ENCODE measurements at regions not wholly inside any gene's neighbourhood (a gene's known extent, or its start where the extent isn't known, plus 50 kb on each side); places are given as distances from the start of the nearest gene placed in this dataset.
A peak's percentile ranks its signal among the peaks of the same experiment; 100 is the strongest.

- Histone ChIP-seq H3K4me1 (ENCODE audit: insufficient read depth, insufficient read length) (no peaks in the 10 kb centered on the region), H3K36me3 (ENCODE audit: insufficient read depth, insufficient read length, low read length) (no peaks in the 10 kb centered on the region), H3K9me3 (ENCODE audit: insufficient read depth, low read length) (peaks cover 75% of the 10 kb centered on the region), H3K9ac (ENCODE audit: insufficient read length, low read depth) (no peak overlapping the region), H3K4me3 (ENCODE audit: insufficient read length, low read depth) (no peak overlapping the region), H3K27me3 (ENCODE audit: insufficient read depth, insufficient read length) (peaks cover 11% of the 10 kb centered on the region)
- DNase-seq (ENCODE audit: low read depth, low spot score) = no peak
- TF ChIP-seq SUZ12 (IDR thresholded peaks at IDR 0.05; ENCODE audit: extremely low read depth, insufficient read depth, insufficient read length) (no peak), YY1 (IDR thresholded peaks at IDR 0.05; ENCODE audit: insufficient read depth, insufficient read length) (no peak), ZNF274 (IDR thresholded peaks at IDR 0.05; ENCODE audit: low read depth, low read length) (no peak)
Measured at GRCh38 chr4:3845094-3845743, 79.0 kb downstream of the ADRA2C start.

GRCh38 chr4:3845744-3846429 lies 79.7 kb downstream of the ADRA2C start:
- no peaks in the 10 kb centered on the region for H3K4me1 ChIP-seq (ENCODE audit: insufficient read depth, insufficient read length)
- H3K27me3 ChIP-seq (ENCODE audit: insufficient read depth, insufficient read length) = peaks cover 9% of the 10 kb centered on the region
- DNase-seq (ENCODE audit: low read depth, low spot score) = no peak
- no peak overlapping the region for H3K9ac ChIP-seq (ENCODE audit: insufficient read length, low read depth)
- no peaks in the 10 kb centered on the region for H3K36me3 ChIP-seq (ENCODE audit: insufficient read depth, insufficient read length, low read length)
- H3K4me3 ChIP-seq (ENCODE audit: insufficient read length, low read depth) = no peak overlapping the region
- TF ChIP-seq ZNF274 (IDR thresholded peaks at IDR 0.05; ENCODE audit: low read depth, low read length) (no peak), YY1 (IDR thresholded peaks at IDR 0.05; ENCODE audit: insufficient read depth, insufficient read length) (no peak), SUZ12 (IDR thresholded peaks at IDR 0.05; ENCODE audit: extremely low read depth, insufficient read depth, insufficient read length) (no peak)
- H3K9me3 ChIP-seq (ENCODE audit: insufficient read depth, low read length) = peaks cover 75% of the 10 kb centered on the region

- peaks cover 6% of the 10 kb centered on the region for H3K27me3 ChIP-seq (ENCODE audit: insufficient read depth, insufficient read length)
- no peak for TF ChIP-seq SUZ12 (IDR thresholded peaks at IDR 0.05; ENCODE audit: extremely low read depth, insufficient read depth, insufficient read length)
- TF ChIP-seq YY1 (IDR thresholded peaks at IDR 0.05; ENCODE audit: insufficient read depth, insufficient read length) = no peak
- TF ChIP-seq ZNF274 (IDR thresholded peaks at IDR 0.05; ENCODE audit: low read depth, low read length) = no peak
- H3K4me1 ChIP-seq (ENCODE audit: insufficient read depth, insufficient read length) = peaks cover 4% of the 10 kb centered on the region
Measured at GRCh38 chr4:3847211-3847940, 81.2 kb downstream of the ADRA2C start.

GRCh38 chr4:3848323-3848722 lies 82.1 kb downstream of the ADRA2C start:
- Histone ChIP-seq H3K9ac (ENCODE audit: insufficient read length, low read depth) (no peak overlapping the region), H3K27me3 (ENCODE audit: insufficient read depth, insufficient read length) (peaks cover 6% of the 10 kb centered on the region), H3K4me3 (ENCODE audit: insufficient read length, low read depth) (no peak overlapping the region), H3K36me3 (ENCODE audit: insufficient read depth, insufficient read length, low read length) (no peaks in the 10 kb centered on the region), H3K9me3 (ENCODE audit: insufficient read depth, low read length) (peaks cover 59% of the 10 kb centered on the region), H3K4me1 (ENCODE audit: insufficient read depth, insufficient read length) (peaks cover 7% of the 10 kb centered on the region)
- TF ChIP-seq YY1 (IDR thresholded peaks at IDR 0.05; ENCODE audit: insufficient read depth, insufficient read length) (no peak), SUZ12 (IDR thresholded peaks at IDR 0.05; ENCODE audit: extremely low read depth, insufficient read depth, insufficient read length) (no peak), ZNF274 (IDR thresholded peaks at IDR 0.05; ENCODE audit: low read depth, low read length) (no peak)
- no peak for DNase-seq (ENCODE audit: low read depth, low spot score)

More at GRCh38 chr4:3847211-3847940, 81.2 kb downstream of the ADRA2C start:
- no peak overlapping the region for H3K9ac ChIP-seq (ENCODE audit: insufficient read length, low read depth)
- DNase-seq (ENCODE audit: low read depth, low spot score) = no peak
- H3K36me3 ChIP-seq (ENCODE audit: insufficient read depth, insufficient read length, low read length) = no peaks in the 10 kb centered on the region
- H3K4me3 ChIP-seq (ENCODE audit: insufficient read length, low read depth) = no peak overlapping the region
- H3K9me3 ChIP-seq (ENCODE audit: insufficient read depth, low read length) = peaks cover 64% of the 10 kb centered on the region

- no peak for TF ChIP-seq SUZ12 (IDR thresholded peaks at IDR 0.05; ENCODE audit: extremely low read depth, insufficient read depth, insufficient read length)
- no peak for TF ChIP-seq ZNF274 (IDR thresholded peaks at IDR 0.05; ENCODE audit: low read depth, low read length)
- no peak for TF ChIP-seq YY1 (IDR thresholded peaks at IDR 0.05; ENCODE audit: insufficient read depth, insufficient read length)
- Histone ChIP-seq H3K36me3 (ENCODE audit: insufficient read depth, insufficient read length, low read length) (no peaks in the 10 kb centered on the region), H3K27me3 (ENCODE audit: insufficient read depth, insufficient read length) (peaks cover 3% of the 10 kb centered on the region), H3K9ac (ENCODE audit: insufficient read length, low read depth) (no peak overlapping the region), H3K4me1 (ENCODE audit: insufficient read depth, insufficient read length) (peaks cover 7% of the 10 kb centered on the region), H3K4me3 (ENCODE audit: insufficient read length, low read depth) (no peak overlapping the region), H3K9me3 (ENCODE audit: insufficient read depth, low read length) (peaks cover 55% of the 10 kb centered on the region)
- no peak for DNase-seq (ENCODE audit: low read depth, low spot score)
Measured at GRCh38 chr4:3849140-3849539, 83.0 kb downstream of the ADRA2C start.

- DNase-seq (ENCODE audit: low read depth, low spot score) = no peak
- peaks cover 7% of the 10 kb centered on the region for H3K4me1 ChIP-seq (ENCODE audit: insufficient read depth, insufficient read length)
- peaks cover 55% of the 10 kb centered on the region for H3K9me3 ChIP-seq (ENCODE audit: insufficient read depth, low read length)
Measured at GRCh38 chr4:3850128-3850527, 83.9 kb downstream of the ADRA2C start.

GRCh38 chr4:3851211-3851610 lies 85.0 kb downstream of the ADRA2C start:
- peak; percentile 74 for DNase-seq (ENCODE audit: low read depth, low spot score)
- H3K9ac ChIP-seq (ENCODE audit: insufficient read length, low read depth) = no peak overlapping the region
- H3K36me3 ChIP-seq (ENCODE audit: insufficient read depth, insufficient read length, low read length) = no peaks in the 10 kb centered on the region
- peaks cover 7% of the 10 kb centered on the region for H3K4me1 ChIP-seq (ENCODE audit: insufficient read depth, insufficient read length)
- peaks cover 48% of the 10 kb centered on the region for H3K9me3 ChIP-seq (ENCODE audit: insufficient read depth, low read length)
- TF ChIP-seq ZNF274 (IDR thresholded peaks at IDR 0.05; ENCODE audit: low read depth, low read length) = no peak
- TF ChIP-seq YY1 (IDR thresholded peaks at IDR 0.05; ENCODE audit: insufficient read depth, insufficient read length) = no peak
- TF ChIP-seq SUZ12 (IDR thresholded peaks at IDR 0.05; ENCODE audit: extremely low read depth, insufficient read depth, insufficient read length) = no peak
- peaks cover 9% of the 10 kb centered on the region for H3K27me3 ChIP-seq (ENCODE audit: insufficient read depth, insufficient read length)
- H3K4me3 ChIP-seq (ENCODE audit: insufficient read length, low read depth) = no peak overlapping the region

More at GRCh38 chr4:3850128-3850527, 83.9 kb downstream of the ADRA2C start:
- TF ChIP-seq YY1 (IDR thresholded peaks at IDR 0.05; ENCODE audit: insufficient read depth, insufficient read length) = no peak
- TF ChIP-seq ZNF274 (IDR thresholded peaks at IDR 0.05; ENCODE audit: low read depth, low read length) = no peak
- Histone ChIP-seq H3K9ac (ENCODE audit: insufficient read length, low read depth) (no peak overlapping the region), H3K36me3 (ENCODE audit: insufficient read depth, insufficient read length, low read length) (no peaks in the 10 kb centered on the region), H3K4me3 (ENCODE audit: insufficient read length, low read depth) (no peak overlapping the region), H3K27me3 (ENCODE audit: insufficient read depth, insufficient read length) (peaks cover 5% of the 10 kb centered on the region)

All from NT2/D1 (cell line).